ENCODE measurements at regions not wholly inside any gene's neighbourhood (a gene's known extent, or its start where the extent isn't known, plus 50 kb on each side); places are given as distances from the start of the nearest gene placed in this dataset.

GRCh38 chr10:132467464-132468149 is 70.0 kb upstream of the INPP5A start:
- DNase-seq (ENCODE audit: low read depth), result no peak
- TF ChIP-seq, protein P1, sequence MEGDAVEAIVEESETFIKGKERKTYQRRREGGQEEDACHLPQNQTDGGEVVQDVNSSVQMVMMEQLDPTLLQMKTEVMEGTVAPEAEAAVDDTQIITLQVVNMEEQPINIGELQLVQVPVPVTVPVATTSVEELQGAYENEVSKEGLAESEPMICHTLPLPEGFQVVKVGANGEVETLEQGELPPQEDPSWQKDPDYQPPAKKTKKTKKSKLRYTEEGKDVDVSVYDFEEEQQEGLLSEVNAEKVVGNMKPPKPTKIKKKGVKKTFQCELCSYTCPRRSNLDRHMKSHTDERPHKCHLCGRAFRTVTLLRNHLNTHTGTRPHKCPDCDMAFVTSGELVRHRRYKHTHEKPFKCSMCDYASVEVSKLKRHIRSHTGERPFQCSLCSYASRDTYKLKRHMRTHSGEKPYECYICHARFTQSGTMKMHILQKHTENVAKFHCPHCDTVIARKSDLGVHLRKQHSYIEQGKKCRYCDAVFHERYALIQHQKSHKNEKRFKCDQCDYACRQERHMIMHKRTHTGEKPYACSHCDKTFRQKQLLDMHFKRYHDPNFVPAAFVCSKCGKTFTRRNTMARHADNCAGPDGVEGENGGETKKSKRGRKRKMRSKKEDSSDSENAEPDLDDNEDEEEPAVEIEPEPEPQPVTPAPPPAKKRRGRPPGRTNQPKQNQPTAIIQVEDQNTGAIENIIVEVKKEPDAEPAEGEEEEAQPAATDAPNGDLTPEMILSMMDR (conservative IDR thresholded peaks at IDR 0.05; ENCODE audit: control insufficient read depth, insufficient read depth, low read depth, low read length), result no peak
- no peak overlapping the region for H3K4me3 ChIP-seq (ENCODE audit: control insufficient read depth, low read depth, low read length)

DNA sequence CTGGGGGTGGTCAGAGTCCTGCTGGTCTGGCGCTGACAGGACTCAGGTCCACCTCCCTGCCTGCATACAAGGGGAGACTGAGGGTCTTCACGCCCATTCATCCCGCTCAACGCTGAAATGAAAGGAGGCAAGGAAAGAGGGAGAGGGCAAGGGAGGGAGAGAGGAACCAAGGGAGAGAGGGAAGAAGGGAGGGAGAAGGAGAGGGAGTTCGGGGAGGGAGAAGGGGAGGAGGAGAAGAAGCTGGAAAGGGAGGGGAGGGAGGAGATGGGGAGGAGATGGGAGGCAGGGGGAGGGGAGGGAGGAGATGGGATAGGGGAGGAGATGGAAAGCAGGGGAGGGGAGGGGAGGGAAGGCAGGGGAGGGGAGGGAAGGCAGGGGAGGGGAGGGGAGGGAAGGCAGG is 69.4 kb upstream of the INPP5A start:
- H3K4me3 ChIP-seq (ENCODE audit: control insufficient read depth, low read depth, low read length), result no peak overlapping the region
- TF ChIP-seq, protein P1 (conservative IDR thresholded peaks at IDR 0.05; ENCODE audit: control insufficient read depth, insufficient read depth, low read depth, low read length), result no peak
- no peak for DNase-seq (ENCODE audit: low read depth)

- TF ChIP-seq, protein P1 (conservative IDR thresholded peaks at IDR 0.05; ENCODE audit: control insufficient read depth, insufficient read depth, low read depth, low read length), result no peak
- DNase-seq (ENCODE audit: low read depth), result no peak
- no peak overlapping the region for H3K4me3 ChIP-seq (ENCODE audit: control insufficient read depth, low read depth, low read length)
Measured at GRCh38 chr10:132468651-132469050, 68.9 kb upstream of the INPP5A start.

DNA sequence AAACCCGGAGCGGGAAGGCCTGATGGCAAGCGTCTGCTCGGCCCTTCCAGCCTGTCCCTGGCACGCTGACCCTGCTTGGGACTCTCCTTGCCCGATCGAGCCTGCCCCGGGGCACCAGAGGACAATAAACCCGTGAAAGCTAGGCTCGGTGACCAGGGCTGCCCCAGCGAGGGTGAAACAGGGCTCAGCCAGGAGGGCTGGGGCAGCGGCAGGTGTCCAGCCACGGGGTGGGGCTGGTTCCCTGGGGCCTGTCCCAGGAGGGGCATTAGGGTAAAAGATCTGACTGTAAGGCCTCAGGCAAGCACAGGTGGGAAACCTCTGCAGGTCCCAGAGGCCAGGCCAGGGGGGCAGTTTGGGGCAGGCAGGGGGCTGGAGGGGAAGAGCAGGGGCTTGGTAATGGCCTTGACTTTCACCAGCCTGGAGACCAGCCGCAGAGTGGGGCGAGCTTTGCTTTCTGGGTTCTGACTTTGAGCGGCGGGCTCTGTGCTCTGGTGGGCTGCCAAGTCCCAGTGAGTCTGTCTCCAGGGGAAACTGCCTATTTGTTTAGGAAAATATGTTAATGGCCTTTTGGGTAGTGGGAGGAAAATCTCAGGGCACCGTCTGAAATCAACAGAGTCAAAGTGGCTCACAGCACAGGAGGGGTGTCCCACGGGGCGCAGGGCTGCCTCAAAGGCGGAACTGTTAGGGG is 68.2 kb upstream of the INPP5A start:
- TF ChIP-seq, protein P1 (conservative IDR thresholded peaks at IDR 0.05; ENCODE audit: control insufficient read depth, insufficient read depth, low read depth, low read length), result no peak
- H3K4me3 ChIP-seq (ENCODE audit: control insufficient read depth, low read depth, low read length), result no peak overlapping the region
- DNase-seq (ENCODE audit: low read depth), result no peak

DNA sequence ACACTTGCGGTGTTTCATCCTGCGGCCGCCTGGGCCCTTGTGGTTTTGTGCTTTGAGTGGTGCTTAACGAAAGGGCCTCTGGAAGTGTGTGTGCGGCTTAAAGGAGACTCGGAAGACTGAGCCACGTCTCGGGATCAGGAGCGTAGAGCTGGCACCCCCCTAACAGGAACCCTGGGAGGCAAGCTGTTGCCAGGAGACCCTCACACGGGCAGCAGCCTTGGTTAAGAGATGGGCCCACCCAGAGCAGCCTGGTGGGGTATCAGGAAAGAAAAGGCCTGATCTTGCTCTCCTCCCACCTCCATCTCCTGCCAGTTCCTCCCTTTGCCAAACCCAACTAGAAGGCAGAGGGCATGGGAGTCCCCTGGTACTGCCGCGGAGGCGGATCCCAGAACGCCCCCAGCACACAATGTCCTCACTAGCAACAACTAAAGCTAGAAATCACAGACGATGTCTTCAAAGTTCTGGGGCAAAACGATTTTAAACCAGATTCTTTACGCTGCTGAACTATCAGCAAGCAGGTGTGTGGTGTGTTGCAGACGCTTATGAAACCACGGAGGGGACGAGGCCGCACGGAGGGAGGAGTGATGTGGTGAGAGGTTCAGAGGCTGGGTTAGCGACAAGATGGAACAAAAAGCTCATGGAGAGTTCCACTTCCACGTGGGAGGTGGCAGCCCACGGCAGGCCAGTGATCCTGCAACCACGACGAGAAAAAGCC is 67.0 kb upstream of the INPP5A start:
- no peak overlapping the region for H3K4me3 ChIP-seq (ENCODE audit: control insufficient read depth, low read depth, low read length)
- no peak for DNase-seq (ENCODE audit: low read depth)
- TF ChIP-seq, protein P1 (conservative IDR thresholded peaks at IDR 0.05; ENCODE audit: control insufficient read depth, insufficient read depth, low read depth, low read length), result no peak

DNA sequence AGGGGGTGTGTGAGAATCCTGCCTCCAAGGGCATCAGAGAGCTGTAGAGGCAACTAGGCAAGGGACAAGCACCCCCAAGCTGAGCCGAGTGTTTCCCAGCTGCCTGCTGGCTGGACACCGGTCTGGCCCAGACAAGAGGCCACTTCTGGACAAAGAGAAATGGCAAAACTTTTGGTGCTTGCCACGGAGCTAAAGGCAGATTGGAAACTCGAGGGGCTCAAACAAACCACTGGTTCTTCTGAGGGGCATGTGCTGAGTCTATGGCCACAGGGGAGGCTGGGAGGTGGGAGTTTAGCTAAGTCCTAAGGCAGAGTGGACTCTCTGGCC is 66.5 kb upstream of the INPP5A start:
- TF ChIP-seq, protein P1 (conservative IDR thresholded peaks at IDR 0.05; ENCODE audit: control insufficient read depth, insufficient read depth, low read depth, low read length), result no peak
- no peak overlapping the region for H3K4me3 ChIP-seq (ENCODE audit: control insufficient read depth, low read depth, low read length)
- DNase-seq (ENCODE audit: low read depth), result no peak

Data from fibroblast of mammary gland (primary cell).